ENCODE measurements at regions not wholly inside any gene's neighbourhood (a gene's known extent, or its start where the extent isn't known, plus 50 kb on each side); places are given as distances from the start of the nearest gene placed in this dataset.

DNA sequence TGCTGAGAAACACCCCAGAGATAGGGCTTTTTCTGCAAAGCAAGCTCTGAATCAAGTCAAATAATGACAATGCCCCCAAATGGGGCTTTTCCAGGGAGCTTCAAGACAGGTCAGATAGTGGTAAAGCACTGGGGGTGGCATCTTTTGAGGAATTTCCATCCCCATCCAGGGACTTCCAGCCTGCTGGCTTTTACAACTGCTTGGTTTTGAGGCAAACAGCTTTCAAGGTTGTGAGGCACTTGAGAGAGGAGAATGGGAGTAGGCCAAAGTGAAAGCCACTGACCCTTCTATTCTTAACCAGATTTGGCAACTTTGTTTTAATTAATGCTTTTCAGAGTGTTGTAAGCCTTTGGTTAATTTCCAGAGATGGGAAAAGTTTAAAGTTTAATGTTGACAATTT is 762.0 kb upstream of the POU3F3 start:
- TF ChIP-seq EZH2 (IDR thresholded peaks at IDR 0.05; ENCODE audit: low read depth, low read length, severe bottlenecking): no peak
- no peak for TF ChIP-seq POLR2A (IDR thresholded peaks at IDR 0.05; ENCODE audit: control extremely low read depth in 1 of 2, low read depth in 2 of 2, low read length in 2 of 2)
- TF ChIP-seq CTCF (IDR thresholded peaks at IDR 0.05; ENCODE audit: control extremely low read depth in 1 of 3, insufficient read depth in 1 of 3, low read depth in 1 of 3, low read length in 3 of 3): no peak

Data from H1 (cell line).